ENCODE measurements at regions not wholly inside any gene's neighbourhood (a gene's known extent, or its start where the extent isn't known, plus 50 kb on each side); places are given as distances from the start of the nearest gene placed in this dataset.
"Not testable (repeated sequence)": the region's sequence is repeated elsewhere in the genome, so short reads cannot be mapped to it uniquely, and the experiment has no call there.

- DNase-seq (ENCODE audit: low spot score) = no peak
Measured at GRCh38 chr15:23913635-23914034, 226.5 kb upstream of the NDN start.

- DNase-seq (ENCODE audit: low spot score) = no peak
Measured at GRCh38 chr15:23924686-23925085, 237.6 kb upstream of the NDN start.

DNA sequence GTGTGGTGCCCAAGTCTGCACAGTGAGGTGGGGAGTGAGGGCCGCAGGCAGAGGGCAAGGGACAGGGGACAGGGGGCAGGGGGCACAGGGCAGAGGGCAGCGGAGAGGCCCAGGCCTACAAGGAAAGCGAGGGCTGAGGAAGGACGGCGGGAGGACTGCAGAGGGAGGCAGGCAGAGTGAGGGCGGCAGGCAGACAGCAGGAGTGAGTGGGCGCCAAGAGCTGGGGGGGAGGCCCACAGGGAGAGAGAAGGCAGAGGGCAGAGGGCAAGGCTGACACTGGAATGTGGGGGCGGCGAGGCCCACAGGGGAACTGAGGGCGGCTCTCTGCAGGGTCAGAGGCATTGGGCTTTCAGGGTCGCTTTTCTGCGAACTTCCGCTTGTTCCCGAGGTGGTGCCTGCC is 267.8 kb upstream of the NDN start:
- DNase-seq (ENCODE audit: low spot score) = no peak

- no peak for DNase-seq (ENCODE audit: low spot score)
Measured at GRCh38 chr15:23983500-23984259, 296.6 kb upstream of the NDN start.

DNA sequence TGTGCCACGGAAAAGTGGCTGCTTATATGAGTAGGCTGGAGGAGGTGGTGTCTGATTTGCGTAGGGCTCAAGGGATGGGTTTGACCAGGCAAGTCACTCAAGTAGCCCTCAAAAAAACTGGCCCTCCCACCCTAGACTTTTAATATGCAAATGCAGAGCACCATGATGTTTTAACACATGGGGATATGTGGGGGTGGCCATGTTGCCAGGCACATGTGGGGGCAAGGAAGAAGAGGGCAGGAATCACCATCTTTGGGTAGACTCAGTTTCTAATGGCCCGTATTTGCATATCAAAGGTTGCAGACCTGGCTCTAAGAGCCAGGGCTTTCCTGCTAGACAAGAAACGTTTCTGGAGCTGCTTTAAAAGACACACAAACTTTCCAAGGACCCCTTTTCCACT is 307.2 kb upstream of the NDN start:
- no peak for DNase-seq (ENCODE audit: low spot score)

- no peak for DNase-seq (ENCODE audit: low spot score)
Measured at GRCh38 chr15:23998056-23998455, 311.0 kb upstream of the NDN start.

DNA sequence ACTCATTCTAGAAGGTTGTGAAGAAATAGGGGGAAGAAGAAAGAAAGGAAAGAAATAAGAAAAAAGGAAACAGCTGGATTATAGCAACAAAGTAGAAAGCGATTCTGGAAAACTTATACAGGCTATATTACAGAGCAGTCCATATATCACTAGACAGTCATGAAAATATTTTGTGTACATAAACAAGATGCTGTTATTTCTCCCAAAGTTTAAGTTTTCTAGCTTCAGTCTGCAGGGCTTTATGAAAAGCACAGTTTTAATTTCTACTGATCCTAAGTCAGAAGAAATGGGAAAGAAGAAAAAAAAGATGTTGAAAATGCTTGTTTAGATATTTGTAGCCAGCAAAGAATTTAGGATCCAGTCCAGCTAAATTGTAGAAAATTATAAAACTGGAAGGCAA is 321.4 kb upstream of the NDN start:
- DNase-seq (ENCODE audit: low spot score) = no peak

DNA sequence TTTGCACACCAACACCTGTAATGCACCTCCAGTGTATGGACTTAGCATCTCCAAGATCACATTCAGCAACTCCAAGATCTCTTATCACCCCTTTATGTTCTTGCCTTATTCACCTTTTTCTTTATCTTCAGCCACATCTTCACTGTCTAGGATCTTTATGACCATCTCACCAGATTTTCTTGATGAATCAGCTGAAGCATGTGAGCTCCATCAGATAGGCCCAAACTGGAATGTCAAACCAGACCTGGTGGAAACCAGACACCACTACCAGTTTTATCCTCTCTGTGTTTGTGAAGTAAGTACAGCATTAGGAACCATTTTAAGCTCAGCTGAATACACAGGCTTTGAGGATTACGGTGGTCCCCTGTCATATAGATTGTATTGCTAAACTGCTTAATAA is 330.4 kb upstream of the NDN start:
- DNase-seq (ENCODE audit: low spot score) = no peak

DNA sequence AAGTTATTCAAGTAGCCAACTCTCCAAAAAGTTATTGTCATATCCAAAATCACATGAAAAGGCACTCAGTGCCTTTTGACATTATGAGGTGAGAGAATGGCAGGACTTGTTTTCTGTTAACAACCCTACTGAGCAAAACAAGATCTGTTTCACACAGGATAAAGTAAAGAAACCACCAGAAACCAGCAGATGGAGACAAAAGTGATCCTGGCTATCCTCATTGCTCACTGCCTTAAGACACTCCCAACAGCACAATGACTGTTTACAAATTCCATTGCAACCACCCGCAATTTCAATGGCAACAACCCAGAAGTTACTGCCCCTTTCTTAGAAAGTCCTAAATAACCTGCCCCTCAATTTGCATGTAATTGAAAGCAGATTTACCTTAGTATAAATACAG is 352.6 kb upstream of the NDN start:
- no peak for DNase-seq (ENCODE audit: low spot score)

GRCh38 chr15:24054547-24055245 is 367.6 kb upstream of the NDN start:
- no peak for DNase-seq (ENCODE audit: low spot score)

DNA sequence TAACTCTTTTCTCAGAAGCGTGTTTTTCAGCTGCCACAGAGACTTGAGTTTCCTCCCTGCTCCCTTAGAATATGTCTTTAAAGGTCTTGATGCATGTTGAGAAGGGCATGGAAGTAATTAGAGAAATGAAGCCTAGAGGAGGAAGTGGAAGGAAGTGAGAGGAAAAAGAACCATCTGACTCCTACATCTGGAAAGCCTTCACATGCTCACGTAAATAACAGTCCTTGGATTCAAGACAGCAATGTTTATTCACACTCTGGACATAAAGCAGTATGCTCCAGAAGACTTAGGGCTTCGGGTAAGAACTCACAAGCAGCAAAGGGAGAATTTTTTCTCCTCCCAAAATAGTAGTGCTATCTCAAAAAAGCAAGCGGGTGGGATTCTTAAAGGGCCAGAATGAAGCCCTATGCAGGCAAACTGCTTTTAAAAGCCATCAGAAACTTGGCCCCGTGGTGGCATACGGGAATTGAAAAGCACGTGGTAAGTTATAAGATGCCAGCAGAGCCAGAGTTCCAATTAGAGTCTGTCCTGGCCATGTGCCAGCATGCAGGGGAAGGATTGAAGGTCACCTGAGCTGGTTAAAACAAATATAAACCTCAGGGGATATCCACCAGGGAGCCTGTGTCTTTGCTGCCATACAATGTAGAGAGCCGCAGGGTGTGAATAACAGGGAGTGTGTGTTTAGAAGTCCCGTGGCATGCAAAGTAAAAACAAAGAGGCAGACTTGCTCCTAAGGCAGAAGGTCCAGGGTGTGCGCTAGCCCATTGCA is 380.8 kb upstream of the NDN start:
- DNase-seq (ENCODE audit: low spot score) = no peak

- no peak for DNase-seq (ENCODE audit: low spot score)
Measured at GRCh38 chr15:24075420-24076089, 388.4 kb upstream of the NDN start.

DNA sequence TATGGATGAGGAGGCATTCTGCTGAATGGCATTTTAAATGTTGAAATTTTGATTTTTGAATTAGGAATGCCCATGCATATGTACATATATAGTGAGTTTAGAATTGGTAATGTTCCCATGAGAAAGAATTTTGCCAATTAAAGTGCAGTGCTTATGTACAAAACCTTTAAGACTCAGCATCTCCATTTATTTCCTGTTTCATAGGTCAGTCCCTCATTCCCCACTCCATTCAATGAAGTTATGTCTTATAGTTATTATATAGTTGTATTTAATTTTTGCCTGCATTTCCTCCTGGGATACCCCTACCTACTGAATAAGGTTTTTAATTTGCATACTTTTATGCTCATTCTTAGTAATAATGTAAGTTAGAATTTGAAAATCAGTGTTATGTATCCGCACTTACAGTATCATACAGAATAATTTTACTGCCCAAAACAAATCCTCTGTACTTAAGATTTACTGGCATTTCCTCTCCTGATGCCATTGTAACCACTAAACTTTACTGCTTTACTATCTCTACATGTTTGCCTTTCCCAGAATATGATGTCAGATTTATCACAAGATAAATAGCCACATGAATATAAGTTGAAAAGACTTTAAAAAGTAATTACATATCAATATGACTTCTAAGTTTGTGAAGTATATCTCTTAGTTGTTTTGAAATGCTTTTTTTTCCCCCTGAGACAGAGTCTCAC is 389.1 kb upstream of the NDN start:
- DNase-seq (ENCODE audit: low spot score) = no peak

DNA sequence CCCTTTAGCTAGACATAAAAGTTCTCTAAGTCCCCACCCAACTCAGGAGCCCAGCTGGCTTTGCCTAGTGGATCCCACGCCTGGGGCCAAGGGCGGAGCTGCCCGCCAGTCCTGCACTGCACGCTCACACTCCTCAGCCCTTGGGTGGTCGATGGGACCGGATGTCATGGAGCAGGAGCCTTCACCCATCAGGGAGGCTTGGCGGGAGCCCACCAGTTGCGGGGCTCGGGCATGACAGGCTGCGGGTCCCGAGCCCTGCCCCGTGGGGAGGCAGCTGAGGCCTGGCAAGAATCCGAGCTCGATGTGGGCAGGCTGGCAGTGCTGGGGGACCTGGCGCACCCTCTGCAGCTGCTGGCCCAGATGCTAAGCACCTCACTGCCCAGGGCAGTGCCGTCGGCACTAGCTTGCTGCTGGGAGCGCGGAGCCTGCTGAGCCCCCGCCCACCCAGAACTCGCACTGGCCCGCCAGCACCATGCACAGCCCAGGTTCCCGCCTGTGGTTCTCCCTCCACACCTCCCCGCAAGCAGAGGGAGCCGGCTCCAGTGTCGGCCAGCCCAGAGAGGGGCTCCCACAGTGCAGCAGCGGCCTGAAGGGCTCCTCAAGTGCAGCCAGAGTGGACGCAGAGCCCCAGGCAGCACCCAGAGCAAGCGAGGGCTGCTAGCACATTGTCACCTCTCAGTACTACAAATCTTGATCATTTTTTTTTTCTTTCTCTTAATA is 391.4 kb upstream of the NDN start:
- DNase-seq (ENCODE audit: low spot score) = no peak

GRCh38 chr15:24088941-24089340 is 401.8 kb upstream of the NDN start:
- not testable (repeated sequence) for DNase-seq (ENCODE audit: low spot score)

GRCh38 chr15:24101503-24101902 is 414.4 kb upstream of the NDN start:
- DNase-seq (ENCODE audit: low spot score) = not testable (repeated sequence)

DNA sequence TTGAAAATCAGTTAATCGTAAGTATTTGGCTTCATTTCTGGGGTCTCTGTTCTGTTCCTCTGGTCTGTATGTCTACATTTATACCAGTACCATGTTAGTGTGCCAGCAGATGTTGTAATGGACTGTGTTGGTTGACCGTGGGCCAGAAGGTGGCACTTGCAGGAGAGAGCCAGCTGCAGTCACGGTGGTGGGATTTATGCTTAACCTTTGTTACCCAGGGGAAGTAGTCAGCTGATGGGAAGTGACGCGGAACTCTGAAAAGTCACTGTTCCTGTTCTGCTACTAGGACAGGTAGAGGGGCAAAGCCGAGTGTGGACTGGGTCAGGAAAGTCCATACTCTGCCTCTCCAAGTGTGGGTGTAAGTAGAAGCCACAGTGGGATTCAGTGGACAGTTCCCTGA is 420.4 kb upstream of the NDN start:
- not testable (repeated sequence) for DNase-seq (ENCODE audit: low spot score)

GRCh38 chr15:24107948-24108347 is 420.8 kb upstream of the NDN start:
- DNase-seq (ENCODE audit: low spot score) = not testable (repeated sequence)

GRCh38 chr15:24108349-24108748 is 421.2 kb upstream of the NDN start:
- not testable (repeated sequence) for DNase-seq (ENCODE audit: low spot score)

DNA sequence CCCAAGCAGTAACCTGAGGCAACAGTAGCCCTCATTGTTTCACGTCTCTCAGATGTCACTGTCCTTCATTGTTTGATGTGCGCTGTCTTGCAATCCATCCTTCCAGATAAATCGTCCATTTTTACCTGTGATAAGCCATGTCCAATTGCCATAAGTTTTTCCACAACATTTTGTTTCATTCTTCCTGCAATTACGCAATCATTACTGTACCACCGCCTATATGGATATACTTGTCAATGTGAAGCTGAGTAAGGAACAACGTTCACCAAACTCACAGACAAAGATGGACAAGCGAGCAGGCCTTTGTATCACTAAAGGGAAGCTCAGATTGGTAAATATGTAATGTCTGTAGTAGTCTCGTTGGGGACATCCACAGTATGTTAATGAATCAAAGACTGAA is 452.5 kb upstream of the NDN start:
- DNase-seq (ENCODE audit: low spot score) = not testable (repeated sequence)

DNA sequence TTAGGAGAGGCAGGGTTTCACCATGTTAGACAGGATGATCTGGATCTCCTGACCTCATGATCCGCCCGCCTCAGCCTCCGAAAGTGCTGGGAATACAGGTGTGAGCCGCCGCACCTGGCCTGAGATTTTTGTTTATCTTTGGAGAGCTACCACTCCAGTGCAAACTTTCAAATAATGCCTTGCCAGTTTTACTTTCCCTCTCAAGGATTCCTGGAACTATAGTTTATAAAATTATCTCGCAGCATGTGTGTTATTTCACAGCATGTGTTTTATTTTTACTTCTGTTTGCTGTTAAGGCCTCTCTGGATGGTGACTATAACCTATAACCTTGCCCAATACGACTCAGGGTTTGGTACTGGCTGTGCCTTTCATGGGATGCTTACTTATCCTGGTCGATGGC is 458.0 kb upstream of the NDN start:
- not testable (repeated sequence) for DNase-seq (ENCODE audit: low spot score)

Data from SK-N-DZ (cell line).